DND-41 (cell line): ENCODE measurements at regions not wholly inside any gene's neighbourhood (a gene's known extent, or its start where the extent isn't known, plus 50 kb on each side); places are given as distances from the start of the nearest gene placed in this dataset.

ENCODE experiments used
- EZH2 ChIP-seq: IDR thresholded peaks from 3 replicates; pipeline ENCODE4 v1.6.1; 2012; ENCODE audit warnings: borderline replicate concordance, low read depth, mild to moderate bottlenecking, moderate library complexity, low read length, inconsistent platforms; ENCODE audit not compliant: severe bottlenecking
- TF ChIP-seq, protein P1 (sequence below): IDR thresholded peaks from 2 replicates; pipeline ENCODE4 v1.5.1; 2012; ENCODE audit warnings: borderline replicate concordance, low read length, moderate library complexity, mild to moderate bottlenecking; ENCODE audit not compliant: poor library complexity, severe bottlenecking; ENCODE audit errors: extremely low read depth

DNA sequence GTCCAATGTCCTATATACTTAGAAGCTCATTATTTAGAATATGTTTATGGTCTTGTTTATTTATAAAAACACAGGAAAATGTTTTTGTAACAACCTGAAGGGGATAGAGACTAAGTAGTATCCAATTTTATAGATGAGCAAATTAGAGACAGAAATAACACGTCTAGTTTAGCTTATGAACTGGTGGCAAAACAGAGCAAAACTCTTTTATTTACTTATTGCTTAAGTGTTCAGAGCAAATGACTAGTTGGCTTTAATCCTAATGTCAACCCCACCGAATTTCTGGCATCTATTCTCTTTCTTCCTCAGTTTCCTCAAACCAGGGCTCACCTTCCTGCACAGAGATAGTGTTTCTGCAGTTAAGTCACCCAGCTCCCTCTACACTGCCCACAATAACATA lies 792.8 kb downstream of the REEP3 start:
- no peak for TF ChIP-seq EZH2
- TF ChIP-seq, protein P1, sequence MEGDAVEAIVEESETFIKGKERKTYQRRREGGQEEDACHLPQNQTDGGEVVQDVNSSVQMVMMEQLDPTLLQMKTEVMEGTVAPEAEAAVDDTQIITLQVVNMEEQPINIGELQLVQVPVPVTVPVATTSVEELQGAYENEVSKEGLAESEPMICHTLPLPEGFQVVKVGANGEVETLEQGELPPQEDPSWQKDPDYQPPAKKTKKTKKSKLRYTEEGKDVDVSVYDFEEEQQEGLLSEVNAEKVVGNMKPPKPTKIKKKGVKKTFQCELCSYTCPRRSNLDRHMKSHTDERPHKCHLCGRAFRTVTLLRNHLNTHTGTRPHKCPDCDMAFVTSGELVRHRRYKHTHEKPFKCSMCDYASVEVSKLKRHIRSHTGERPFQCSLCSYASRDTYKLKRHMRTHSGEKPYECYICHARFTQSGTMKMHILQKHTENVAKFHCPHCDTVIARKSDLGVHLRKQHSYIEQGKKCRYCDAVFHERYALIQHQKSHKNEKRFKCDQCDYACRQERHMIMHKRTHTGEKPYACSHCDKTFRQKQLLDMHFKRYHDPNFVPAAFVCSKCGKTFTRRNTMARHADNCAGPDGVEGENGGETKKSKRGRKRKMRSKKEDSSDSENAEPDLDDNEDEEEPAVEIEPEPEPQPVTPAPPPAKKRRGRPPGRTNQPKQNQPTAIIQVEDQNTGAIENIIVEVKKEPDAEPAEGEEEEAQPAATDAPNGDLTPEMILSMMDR = no peak
